ENCODE measurements at regions not wholly inside any gene's neighbourhood (a gene's known extent, or its start where the extent isn't known, plus 50 kb on each side); places are given as distances from the start of the nearest gene placed in this dataset.

DNA sequence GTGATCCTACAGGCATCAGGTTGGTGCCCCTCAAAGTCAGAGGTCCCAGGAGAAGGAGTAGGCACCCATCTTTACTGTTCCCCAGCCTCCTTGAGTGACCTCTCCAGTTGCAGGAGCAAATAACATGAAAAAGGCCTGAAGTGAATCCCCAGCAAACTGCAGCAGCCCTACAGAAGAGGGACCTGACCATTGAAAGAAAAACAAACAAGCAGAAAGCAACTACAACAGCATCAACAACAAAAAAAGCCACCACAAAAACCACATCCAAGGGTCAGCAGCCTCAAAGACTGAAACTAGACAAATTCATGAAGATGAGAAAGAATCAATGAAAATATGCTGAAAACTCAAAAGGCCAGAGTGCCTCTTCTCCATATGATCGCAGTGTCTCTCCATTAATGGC, 128.7 kb downstream of the ANKRD50 start:
- no peak for DNase-seq
- H3K9me3 ChIP-seq = peaks cover 0 to 3% (median 0%) of the 10 kb centered on the region in 4 donors
- 97% methylated on average over 1 of the region's 1 CpG for WGBS, 2 donors
- H3K4me1 ChIP-seq = no peaks in the 10 kb centered on the region
- no peaks in the 10 kb centered on the region for H3K36me3 ChIP-seq
- intact Hi-C loops (cut with DNase I) = no loop called here
- TF ChIP-seq POLR2AphosphoS5 (IDR thresholded peaks at IDR 0.05) (no peak), EP300 (IDR thresholded peaks at IDR 0.05) (no peak), POLR2A (IDR thresholded peaks at IDR 0.05) (no peak)
- TF ChIP-seq, protein P1, sequence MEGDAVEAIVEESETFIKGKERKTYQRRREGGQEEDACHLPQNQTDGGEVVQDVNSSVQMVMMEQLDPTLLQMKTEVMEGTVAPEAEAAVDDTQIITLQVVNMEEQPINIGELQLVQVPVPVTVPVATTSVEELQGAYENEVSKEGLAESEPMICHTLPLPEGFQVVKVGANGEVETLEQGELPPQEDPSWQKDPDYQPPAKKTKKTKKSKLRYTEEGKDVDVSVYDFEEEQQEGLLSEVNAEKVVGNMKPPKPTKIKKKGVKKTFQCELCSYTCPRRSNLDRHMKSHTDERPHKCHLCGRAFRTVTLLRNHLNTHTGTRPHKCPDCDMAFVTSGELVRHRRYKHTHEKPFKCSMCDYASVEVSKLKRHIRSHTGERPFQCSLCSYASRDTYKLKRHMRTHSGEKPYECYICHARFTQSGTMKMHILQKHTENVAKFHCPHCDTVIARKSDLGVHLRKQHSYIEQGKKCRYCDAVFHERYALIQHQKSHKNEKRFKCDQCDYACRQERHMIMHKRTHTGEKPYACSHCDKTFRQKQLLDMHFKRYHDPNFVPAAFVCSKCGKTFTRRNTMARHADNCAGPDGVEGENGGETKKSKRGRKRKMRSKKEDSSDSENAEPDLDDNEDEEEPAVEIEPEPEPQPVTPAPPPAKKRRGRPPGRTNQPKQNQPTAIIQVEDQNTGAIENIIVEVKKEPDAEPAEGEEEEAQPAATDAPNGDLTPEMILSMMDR (IDR thresholded peaks at IDR 0.05) = no peak
- H3K27ac ChIP-seq = no peak overlapping the region
- no peak overlapping the region for H3K4me3 ChIP-seq
- no peaks in the 10 kb centered on the region for H3K27me3 ChIP-seq

DNA sequence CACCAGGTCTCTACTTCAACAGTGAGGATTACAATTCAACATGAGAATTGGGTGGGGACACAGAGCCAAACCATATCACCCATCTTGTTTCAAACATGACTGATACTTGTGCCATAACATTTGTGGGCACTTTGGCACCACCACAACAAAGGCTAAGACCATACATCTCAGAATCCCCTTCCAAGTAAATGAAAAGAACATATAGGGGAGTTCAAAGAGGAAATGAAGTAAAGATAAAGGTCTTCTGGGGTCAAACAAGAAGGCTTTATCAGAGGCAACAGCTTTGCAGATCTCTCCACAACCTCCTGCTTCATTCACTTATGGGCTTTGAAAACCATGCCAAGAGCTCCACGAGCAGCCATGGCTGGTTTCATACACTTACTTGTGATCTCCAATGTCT, 122.7 kb downstream of the ANKRD50 start:
- TF ChIP-seq POLR2AphosphoS5 (IDR thresholded peaks at IDR 0.05) = no peak
- TF ChIP-seq, protein P1 (IDR thresholded peaks at IDR 0.05) = no peak
- no peak for TF ChIP-seq POLR2A (IDR thresholded peaks at IDR 0.05)
- TF ChIP-seq EP300 (IDR thresholded peaks at IDR 0.05) = no peak
- Histone ChIP-seq H3K27me3 (no peaks in the 10 kb centered on the region), H3K27ac (no peak overlapping the region), H3K9me3 (peaks cover 0 to 3% (median 0%) of the 10 kb centered on the region in 4 donors), H3K4me3 (no peak overlapping the region), H3K4me1 (no peaks in the 10 kb centered on the region), H3K36me3 (no peaks in the 10 kb centered on the region)
- DNase-seq = no peak
- 72 to 77% methylated on average over 1 of the region's 1 CpG for WGBS, 2 donors
- intact Hi-C loops (cut with DNase I) = no loop called here

DNA sequence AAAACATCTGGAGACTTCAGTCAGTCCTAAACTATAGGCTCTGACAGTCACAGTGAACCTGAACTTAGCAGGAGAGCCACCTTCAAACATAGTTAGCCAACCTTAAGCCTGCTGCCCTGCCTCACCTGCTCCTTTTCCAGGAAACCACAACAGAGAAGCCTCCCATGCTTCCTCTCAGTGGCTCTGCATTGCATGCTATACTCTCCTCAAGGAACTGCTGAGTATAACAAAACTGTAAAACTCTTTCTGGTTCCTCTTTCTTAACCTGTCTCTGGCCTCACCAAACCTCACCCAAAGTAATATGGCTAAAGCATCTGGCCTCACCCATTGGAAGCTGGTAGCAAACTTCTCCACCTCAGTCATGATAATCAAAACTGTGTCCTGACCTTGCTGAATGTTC, 122.1 kb downstream of the ANKRD50 start:
- TF ChIP-seq POLR2AphosphoS5 (IDR thresholded peaks at IDR 0.05) (no peak), EP300 (IDR thresholded peaks at IDR 0.05) (no peak), POLR2A (IDR thresholded peaks at IDR 0.05) (no peak)
- TF ChIP-seq, protein P1 (IDR thresholded peaks at IDR 0.05) = no peak
- no peak overlapping the region for H3K27ac ChIP-seq
- H3K27me3 ChIP-seq = no peaks in the 10 kb centered on the region
- DNase-seq = no peak
- no peaks in the 10 kb centered on the region for H3K4me1 ChIP-seq
- H3K36me3 ChIP-seq = no peaks in the 10 kb centered on the region
- no peak overlapping the region for H3K4me3 ChIP-seq
- intact Hi-C loops (cut with DNase I) = no loop called here
- peaks cover 0 to 3% (median 0%) of the 10 kb centered on the region in 4 donors for H3K9me3 ChIP-seq

DNA sequence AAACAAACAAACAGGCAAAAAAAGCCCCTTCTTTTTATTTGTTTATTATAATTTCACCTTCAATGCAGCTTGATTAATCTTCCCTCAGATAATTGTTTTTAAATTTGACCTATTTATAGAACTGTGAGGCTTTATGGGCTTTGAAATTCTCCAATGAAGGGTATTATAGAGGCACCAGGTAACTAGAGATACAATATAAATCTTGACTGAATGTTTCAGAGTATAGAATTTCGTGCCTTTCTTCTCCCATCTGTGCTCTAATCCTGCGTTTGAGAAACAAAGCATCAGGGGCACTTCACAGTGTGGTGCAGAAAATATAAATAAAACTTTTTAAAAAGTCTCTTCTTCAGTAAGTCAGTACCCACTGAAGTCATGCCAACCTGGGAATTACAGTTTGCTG, 120.9 kb downstream of the ANKRD50 start:
- H3K9me3 ChIP-seq = peaks cover 0 to 3% (median 0%) of the 10 kb centered on the region in 4 donors
- DNase-seq = no peak
- no peak overlapping the region for H3K4me3 ChIP-seq
- no peaks in the 10 kb centered on the region for H3K36me3 ChIP-seq
- WGBS, 2 donors = 73 to 74% methylated on average over 2 of the region's 2 CpGs
- no peaks in the 10 kb centered on the region for H3K4me1 ChIP-seq
- no peaks in the 10 kb centered on the region for H3K27me3 ChIP-seq
- TF ChIP-seq POLR2A (IDR thresholded peaks at IDR 0.05) (no peak), POLR2AphosphoS5 (IDR thresholded peaks at IDR 0.05) (no peak), EP300 (IDR thresholded peaks at IDR 0.05) (no peak)
- TF ChIP-seq, protein P1 (IDR thresholded peaks at IDR 0.05) = no peak
- intact Hi-C loops (cut with DNase I) = no loop called here
- no peak overlapping the region for H3K27ac ChIP-seq

DNA sequence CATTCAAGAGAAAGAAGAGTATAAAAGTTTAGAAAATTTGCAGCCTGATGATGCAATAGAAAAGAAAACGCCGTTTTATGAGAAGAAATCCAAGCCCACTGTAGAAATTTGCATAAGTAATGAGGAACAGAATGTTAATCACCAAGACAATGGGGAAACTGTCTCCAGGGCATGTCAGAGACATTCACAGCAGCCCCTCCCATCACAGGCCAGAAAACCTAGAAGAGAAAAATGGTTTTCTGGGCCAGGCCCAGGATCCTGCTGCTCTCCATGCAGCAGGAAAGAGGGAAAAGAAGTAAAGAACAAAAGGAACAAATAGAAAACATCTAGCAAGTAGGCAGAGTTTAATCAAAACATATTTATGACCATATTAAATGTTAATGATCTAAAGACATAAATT, 119.0 kb downstream of the ANKRD50 start:
- DNase-seq = no peak
- Histone ChIP-seq H3K27me3 (no peaks in the 10 kb centered on the region), H3K27ac (no peak overlapping the region), H3K9me3 (no peaks in the 10 kb centered on the region), H3K4me1 (no peaks in the 10 kb centered on the region), H3K4me3 (no peak overlapping the region), H3K36me3 (no peaks in the 10 kb centered on the region)
- TF ChIP-seq POLR2AphosphoS5 (IDR thresholded peaks at IDR 0.05) = no peak
- TF ChIP-seq EP300 (IDR thresholded peaks at IDR 0.05) = no peak
- TF ChIP-seq POLR2A (IDR thresholded peaks at IDR 0.05) = no peak
- TF ChIP-seq, protein P1 (IDR thresholded peaks at IDR 0.05) = no peak
- WGBS, 2 donors = 75 to 85% methylated on average over 2 of the region's 2 CpGs
- intact Hi-C loops (cut with DNase I) = no loop called here

All from sigmoid colon (tissue), 6 donors.